ENCODE measurements at regions not wholly inside any gene's neighbourhood (a gene's known extent, or its start where the extent isn't known, plus 50 kb on each side); places are given as distances from the start of the nearest gene placed in this dataset.

GRCh38 chr2:144332356-144333142 is 187.4 kb downstream of the ZEB2 start:
- H4K5ac ChIP-seq (ENCODE audit: insufficient read length, low read depth, low read length), result no peak overlapping the region
- H3K79me1 ChIP-seq (ENCODE audit: insufficient read depth, low read depth, low read length, poor library complexity, severe bottlenecking), result no peaks in the 10 kb centered on the region

More at GRCh38 chr2:144332356-144333142, 187.4 kb downstream of the ZEB2 start:
- peak overlapping the region; percentile 85 for H3K18ac ChIP-seq (ENCODE audit: insufficient read length, low read depth, low read length)
- H3K4me2 ChIP-seq (ENCODE audit: insufficient read depth, insufficient read length, low read length), result peak overlapping the region; percentile 90
- Mint-ChIP-seq H3K27ac (peak overlapping the region; percentile 42 to 92 (median 78)), H3K4me1 (peaks cover 28 to 37% of the 10 kb centered on the region in 2 experiments), H3K9me3 (no peaks in the 10 kb centered on the region; a peak in 2 of 5 replicates), H3K4me3 (peak overlapping the region; percentile 71 to 82), H3K27me3 (ENCODE audit: low read depth) (peaks cover 10% of the 10 kb centered on the region), H3K36me3 (ENCODE audit: insufficient read depth in 1 of 3, low read depth in 3 of 3) (peaks cover 0 to 4% (median 0%) of the 10 kb centered on the region in 3 experiments; a peak in 4 of 7 replicates)
- TF ChIP-seq CTCF (conservative IDR thresholded peaks at IDR 0.05), result no peak
- H3K56ac ChIP-seq (ENCODE audit: insufficient read length, low read depth, low read length), result no peak overlapping the region
- no peak overlapping the region for H4K91ac ChIP-seq (ENCODE audit: insufficient read length, low read depth, low read length)
- H2BK120ac ChIP-seq (ENCODE audit: low read depth, low read length, poor library complexity, severe bottlenecking), result no peak overlapping the region
- peak overlapping the region; percentile 46 for H2AFZ ChIP-seq (ENCODE audit: low read length)
- no peak overlapping the region for H3K23ac ChIP-seq (ENCODE audit: insufficient read length, low read depth, low read length)
- H4K20me1 ChIP-seq (ENCODE audit: control insufficient read depth, insufficient read depth, insufficient read length), result no peaks in the 10 kb centered on the region
- peaks cover 13% of the 10 kb centered on the region for H3K23me2 ChIP-seq (ENCODE audit: insufficient read length, low read depth, low read length, poor library complexity, severe bottlenecking)
- H3K9me3 ChIP-seq (ENCODE audit: control insufficient read depth, low read depth, low read length), result no peaks in the 10 kb centered on the region
- H3K14ac ChIP-seq (ENCODE audit: insufficient read depth, low read length), result peak overlapping the region; percentile 70
- DNase-seq, result peak; percentile 89
- no peak overlapping the region for H2BK5ac ChIP-seq (ENCODE audit: insufficient read length, low read length)
- H3K27ac ChIP-seq (ENCODE audit: insufficient read length, low read depth, low read length), result no peak overlapping the region
- peak overlapping the region; percentile 21 for H3K9ac ChIP-seq (ENCODE audit: extremely low read depth, insufficient read length, low read length)
- 0 out of 2 replicates have a peak, but pooled peaks cover 3% of the 10 kb centered on the region for H3K79me2 ChIP-seq (ENCODE audit: insufficient read depth, low read length)
- WGBS (ENCODE audit: extremely low coverage, insufficient read length, low lambda C conversion rate), result no CpG with 5 or more reads among the region's 77 CpGs
- H3K27me3 ChIP-seq (ENCODE audit: insufficient read depth, low read length), result no peaks in the 10 kb centered on the region
- H3K4ac ChIP-seq (ENCODE audit: low read depth, low read length), result no peak overlapping the region
- no peak overlapping the region for H2BK12ac ChIP-seq (ENCODE audit: insufficient read length, low read depth, low read length)
- H2AK5ac ChIP-seq (ENCODE audit: insufficient read length, low read length), result no peak overlapping the region
- no peak overlapping the region for H4K8ac ChIP-seq (replicated peaks; ENCODE audit: insufficient read length, low read depth, low read length)
- no peak overlapping the region for H2BK15ac ChIP-seq (ENCODE audit: low read depth, low read length)
- H2BK20ac ChIP-seq (ENCODE audit: low read depth, low read length, poor library complexity, severe bottlenecking), result no peak overlapping the region
- no peak overlapping the region for H3T11ph ChIP-seq (ENCODE audit: low read length)
- H3K4me1 ChIP-seq (ENCODE audit: insufficient read depth, low read length), result peaks cover 5% of the 10 kb centered on the region; the same call in 1 of the 2 replicates

Data from H9 (cell line).